Calu3 (cell line): ENCODE measurements at regions not wholly inside any gene's neighbourhood (a gene's known extent, or its start where the extent isn't known, plus 50 kb on each side); places are given as distances from the start of the nearest gene placed in this dataset.

Source experiments
- BruUV-seq: library from RNA; stranded (reverse); fragments of 400-500 nt; replicated peaks from 2 replicates; lab custom pipeline; 2021; lab: Mats Ljungman, UMichigan
- CTCF ChIA-PET: fragments of 300-600 bp; sonication (Branson Sonifier 250); formaldehyde crosslinking; loops from one replicate; lab custom pipeline; 2022; ENCODE audit warnings: antibody characterized with exemption; lab: Charles Lee
- DNase-seq: peaks from one replicate; pipeline ENCODE4 v3.0.0; 2022
- H3K27ac Mint-ChIP-seq: one replicate; pipeline ENCODE4 v1.8.0; 2022; ENCODE audit warnings: mixed read lengths; ENCODE audit not compliant: unreplicated experiment
- H3K27me3 Mint-ChIP-seq: one replicate; pipeline ENCODE4 v1.8.0; 2022; ENCODE audit warnings: mixed read lengths; ENCODE audit not compliant: unreplicated experiment
- H3K36me3 Mint-ChIP-seq: one replicate; pipeline ENCODE4 v1.8.0; 2022; ENCODE audit warnings: mild to moderate bottlenecking, moderate library complexity, mixed read lengths; ENCODE audit not compliant: insufficient read depth, unreplicated experiment
- H3K4me1 Mint-ChIP-seq: one replicate; pipeline ENCODE4 v1.8.0; 2022; ENCODE audit warnings: mild to moderate bottlenecking, low read depth, mixed read lengths; ENCODE audit not compliant: unreplicated experiment
- H3K4me3 Mint-ChIP-seq: one replicate; pipeline ENCODE4 v1.8.0; 2022; ENCODE audit warnings: mild to moderate bottlenecking, low read depth, moderate library complexity, mixed read lengths; ENCODE audit not compliant: unreplicated experiment
- H3K9me3 Mint-ChIP-seq: one replicate; pipeline ENCODE4 v1.8.0; 2022; ENCODE audit warnings: low read depth, mixed read lengths; ENCODE audit not compliant: unreplicated experiment
- CTCF ChIP-seq: fragments of 200-600 bp; IDR thresholded peaks from one replicate; pipeline ENCODE4 v1.8.0; 2022; ENCODE audit warnings: antibody characterized with exemption; ENCODE audit not compliant: unreplicated experiment
- intact Hi-C: fragments of 100-400 bp; cut with micrococcal nuclease; formaldehyde crosslinking; loops from one replicate; pipeline ENCODE4 v1.10.0; 2022; ENCODE audit not compliant: unreplicated experiment

GRCh38 chr4:45554423-45554822, 569.4 kb downstream of the GABRG1 start:
- BruUV-seq: no TSS peak
- Mint-ChIP-seq H3K27ac (no peak overlapping the region), H3K9me3 (peaks cover 5% of the 10 kb centered on the region), H3K27me3 (no peaks in the 10 kb centered on the region), H3K4me3 (no peak overlapping the region), H3K4me1 (no peaks in the 10 kb centered on the region), H3K36me3 (no peaks in the 10 kb centered on the region)
- CTCF ChIA-PET: no interaction called here
- intact Hi-C loops: loop anchor here (5.0 kb wide), 2 partner anchors 188 to 718 kb away; no protein-coding TSS in a partner anchor
- TF ChIP-seq CTCF: no peak
- DNase-seq: no peak

- DNase-seq: no peak
- Mint-ChIP-seq H3K36me3 (no peaks in the 10 kb centered on the region), H3K9me3 (no peaks in the 10 kb centered on the region), H3K4me1 (no peaks in the 10 kb centered on the region), H3K27ac (no peak overlapping the region), H3K4me3 (no peak overlapping the region), H3K27me3 (no peaks in the 10 kb centered on the region)
- TF ChIP-seq CTCF: no peak
- BruUV-seq: no TSS peak
- CTCF ChIA-PET: no interaction called here
- intact Hi-C loops: loop anchor here (5.0 kb wide), 2 partner anchors 191 to 721 kb away; no protein-coding TSS in a partner anchor
Measured at GRCh38 chr4:45550766-45551366, 573.0 kb downstream of the GABRG1 start.

GRCh38 chr4:45539142-45539814, 584.6 kb downstream of the GABRG1 start:
- no peak overlapping the region for H3K27ac Mint-ChIP-seq
- no peaks in the 10 kb centered on the region for H3K27me3 Mint-ChIP-seq
- CTCF ChIA-PET: no interaction called here
- no peak for TF ChIP-seq CTCF
- H3K9me3 Mint-ChIP-seq: peaks cover 9% of the 10 kb centered on the region
- H3K36me3 Mint-ChIP-seq: no peaks in the 10 kb centered on the region
- BruUV-seq: no TSS peak
- intact Hi-C loops: no loop called here
- DNase-seq: no peak
- H3K4me3 Mint-ChIP-seq: no peak overlapping the region
- no peaks in the 10 kb centered on the region for H3K4me1 Mint-ChIP-seq

GRCh38 chr4:45530498-45530897, 593.4 kb downstream of the GABRG1 start:
- Mint-ChIP-seq H3K4me3 (no peak overlapping the region), H3K4me1 (no peaks in the 10 kb centered on the region), H3K27me3 (no peaks in the 10 kb centered on the region), H3K9me3 (peaks cover 4% of the 10 kb centered on the region), H3K36me3 (no peaks in the 10 kb centered on the region), H3K27ac (no peak overlapping the region)
- intact Hi-C loops: no loop called here
- CTCF ChIA-PET: no interaction called here
- no peak for TF ChIP-seq CTCF
- DNase-seq: no peak
- BruUV-seq: no TSS peak
